HepG2 (cell line): ENCODE measurements at regions not wholly inside any gene's neighbourhood (a gene's known extent, or its start where the extent isn't known, plus 50 kb on each side); places are given as distances from the start of the nearest gene placed in this dataset.

Experiments
- ATAC-seq: fragments of 200-7000 bp; cut with Tn5 transposase; 3 replicates; pipeline ENCODE4 v1.9.1; 2020; ENCODE audit warnings: mild to moderate bottlenecking, moderate library complexity
- BruUV-seq: library from RNA; stranded (reverse); fragments of 400-500 nt; replicated peaks from 2 replicates; lab custom pipeline; 2021; lab: Mats Ljungman, UMichigan
- CTCF ChIA-PET: fragments of 300-600 bp; formaldehyde crosslinking; extraction: SDS; loops from one replicate; lab custom pipeline; 2021; ENCODE audit warnings: low total read pairs, inconsistent platforms, low intra/inter-chr PET ratio; lab: Yijun Ruan, JAX
- POLR2A ChIA-PET: fragments of 350-600 bp; sonication (Branson Sonifier 250); formaldehyde crosslinking; loops from one replicate; lab custom pipeline; 2020; ENCODE audit warnings: antibody characterized with exemption, inconsistent platforms; lab: Yijun Ruan, JAX
- DNase-seq: peaks from one replicate; pipeline ENCODE4 v3.0.0-alpha.2; 2015; ENCODE audit warnings: low spot score
- FAIRE-seq: peaks from 3 replicates; lab custom pipeline; 2011; peaks lifted over from hg19 to GRCh38; lab: Jason Lieb, UNC
- H2AFZ ChIP-seq: one replicate; pipeline ENCODE4 v1.6.1; 2011; ENCODE audit warnings: low read length, inconsistent platforms
- H3K27ac ChIP-seq: fragments of 300-600 bp; 3 replicates; pipeline ENCODE4 v1.8.0; 2011; ENCODE audit warnings: mixed run types, mild to moderate bottlenecking, mixed read lengths, low read length, inconsistent platforms; ENCODE audit not compliant: insufficient read depth; ENCODE audit errors: extremely low read length
- H3K27me3 ChIP-seq, 2 experiments: fragments of 200-600 bp in 1 of 2; 2 replicates in 1 of 2; 3 replicates in 1 of 2; pipeline versions ENCODE4 v1.6.0 to v1.8.0; 2011; ENCODE audit warnings: low read length in 2 of 2, mild to moderate bottlenecking in 2 of 2, moderate library complexity in 2 of 2, inconsistent platforms in 1 of 2; ENCODE audit not compliant: insufficient read depth in 2 of 2, control insufficient read depth in 1 of 2
- H3K36me3 ChIP-seq, 2 experiments: fragments of 200-600 bp in 1 of 2; replicated peaks in 1 of 2; 2 replicates in 1 of 2; 3 replicates in 1 of 2; pipeline versions ENCODE4 v1.5.1 to v1.8.0; 2011; ENCODE audit warnings: low read length in 2 of 2, inconsistent platforms in 1 of 2; ENCODE audit not compliant: insufficient read depth in 2 of 2, control insufficient read depth in 1 of 2
- H3K4me1 ChIP-seq: 2 replicates; pipeline ENCODE4 v1.5.1; 2012; ENCODE audit warnings: low read length, inconsistent platforms; ENCODE audit not compliant: insufficient read depth
- H3K4me2 ChIP-seq: 2 replicates; pipeline ENCODE4 v1.6.0; 2011; ENCODE audit warnings: low read depth, low read length, inconsistent platforms
- H3K4me3 ChIP-seq, 3 experiments: fragments of 200-600 bp in 1 of 3; sonication (generic), shearing (Covaris generic) in 1 of 3; replicated peaks in 1 of 3; 2 replicates each; pipeline ENCODE4 v1.5.1; 2011 to 2016; ENCODE audit warnings: low read length in 3 of 3, inconsistent platforms in 2 of 3, low read depth in 2 of 3, mild to moderate bottlenecking in 2 of 3, control low read depth in 1 of 3, mixed read lengths in 1 of 3; ENCODE audit not compliant: insufficient read depth in 1 of 3
- H3K79me2 ChIP-seq: one replicate; pipeline ENCODE4 v1.6.1; 2011; ENCODE audit warnings: low read length, inconsistent platforms; ENCODE audit not compliant: insufficient read depth
- H3K9ac ChIP-seq: 2 replicates; pipeline ENCODE4 v1.6.0; 2011; ENCODE audit warnings: mild to moderate bottlenecking, low read depth, low read length, inconsistent platforms; ENCODE audit not compliant: insufficient read depth
- H3K9me3 ChIP-seq: 2 replicates; pipeline ENCODE4 v1.5.1; 2012; ENCODE audit warnings: mild to moderate bottlenecking, low read length
- H4K20me1 ChIP-seq: 2 replicates; pipeline ENCODE4 v1.6.0; 2011; ENCODE audit warnings: inconsistent platforms, mild to moderate bottlenecking, low read length, moderate library complexity; ENCODE audit not compliant: insufficient read depth
- GFI1 ChIP-seq: sonication (generic); formaldehyde crosslinking; IDR thresholded peaks from 2 replicates; pipeline ENCODE4 v1.5.0; 2020; ENCODE audit warnings: missing genetic modification reagents, mild to moderate bottlenecking, borderline replicate concordance
- HNRNPK ChIP-seq: fragments of 200-400 bp; formaldehyde crosslinking; IDR thresholded peaks from 2 replicates; pipeline ENCODE4 v1.6.1; 2018; ENCODE audit warnings: low read length, low read depth, moderate library complexity, mild to moderate bottlenecking; ENCODE audit not compliant: poor library complexity, severe bottlenecking
- PCBP2 ChIP-seq: fragments of 200-400 bp; formaldehyde crosslinking; optimal IDR thresholded peaks from 2 replicates; pipeline ENCODE3; 2018; ENCODE audit warnings: low read length, low read depth; ENCODE audit not compliant: poor library complexity, severe bottlenecking
- SMARCE1 ChIP-seq: fragments of 450-650 bp; IDR thresholded peaks from 2 replicates; pipeline ENCODE4 v1.6.1; 2017; ENCODE audit warnings: borderline replicate concordance
- ZNF143 ChIP-seq: sonication (generic); formaldehyde crosslinking; IDR thresholded peaks from 2 replicates; pipeline ENCODE4 v1.4.0; 2020; ENCODE audit warnings: missing genetic modification reagents
- ZNF282 ChIP-seq: fragments of 450-650 bp; IDR thresholded peaks from 2 replicates; pipeline ENCODE4 v1.6.1; 2018; ENCODE audit not compliant: partially characterized antibody
- ZNF766 ChIP-seq: sonication (generic); formaldehyde crosslinking; IDR thresholded peaks from 2 replicates; pipeline ENCODE4 v1.5.0; 2020; ENCODE audit warnings: missing genetic modification reagents, borderline replicate concordance
- WGBS: methylation state at CpG from one replicate; pipeline ENCODE4 v1.1.6; 2017; ENCODE audit warnings: low lambda C conversion rate; 5-methylcytosine and 5-hydroxymethylcytosine counted together
- in situ Hi-C: cut with HindIII; loops from 2 replicates; pipeline ENCODE4 v1.10.0; 2017; ENCODE audit warnings: low pct_unique_long_range_greater_than_20kb; ENCODE audit not compliant: extremely low pct_ligation_motif_present
- intact Hi-C: fragments of 100-400 bp; cut with micrococcal nuclease; formaldehyde crosslinking; loops from one replicate; pipeline ENCODE4 v1.10.0; 2022; ENCODE audit not compliant: unreplicated experiment

DNA sequence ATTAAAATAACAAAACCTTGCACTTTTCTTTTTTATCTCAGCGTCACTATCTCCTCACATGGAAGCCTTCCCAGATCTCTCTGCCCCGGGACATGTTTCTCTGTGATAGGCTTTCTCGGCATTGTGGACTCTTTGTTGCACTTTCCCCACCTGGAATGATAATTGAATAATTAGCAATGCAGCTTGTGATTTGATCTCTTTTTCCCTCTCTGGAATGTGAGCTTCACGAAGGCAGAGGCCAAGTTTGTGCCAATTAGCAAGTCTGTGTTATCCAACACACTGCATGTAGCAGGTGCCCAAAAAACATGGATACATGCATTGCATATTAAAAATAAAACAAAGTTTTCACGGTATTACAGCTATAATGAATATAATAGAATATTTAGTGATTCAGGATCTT lies 431.2 kb downstream of the HAPSTR1 start:
- Histone ChIP-seq H3K4me1 (no peaks in the 10 kb centered on the region), H4K20me1 (no peaks in the 10 kb centered on the region), H2AFZ (no peak overlapping the region), H3K27me3 (0 out of 5 replicates have a peak, but pooled peaks cover 0 to under 1% of the 10 kb centered on the region in 2 experiments), H3K4me2 (no peak overlapping the region), H3K79me2 (no peaks in the 10 kb centered on the region), H3K36me3 (no peaks in the 10 kb centered on the region), H3K9ac (no peak overlapping the region), H3K4me3 (no peak overlapping the region), H3K27ac (no peak overlapping the region), H3K9me3 (no peaks in the 10 kb centered on the region)
- FAIRE-seq (no peak), DNase-seq (no peak), ATAC-seq (no peak)
- no TSS peak for BruUV-seq
- ChIA-PET POLR2A (no interaction called here), CTCF (no interaction called here)
- 7% methylated on average over 5 of the region's 5 CpGs for WGBS
- TF ChIP-seq ZNF143 (CRISPR knock-in tag) (no peak), ZNF282 (no peak), SMARCE1 (no peak), ZNF766 (CRISPR knock-in tag) (no peak)
- in situ Hi-C loops (no loop called here), intact Hi-C loops (no loop called here)

DNA sequence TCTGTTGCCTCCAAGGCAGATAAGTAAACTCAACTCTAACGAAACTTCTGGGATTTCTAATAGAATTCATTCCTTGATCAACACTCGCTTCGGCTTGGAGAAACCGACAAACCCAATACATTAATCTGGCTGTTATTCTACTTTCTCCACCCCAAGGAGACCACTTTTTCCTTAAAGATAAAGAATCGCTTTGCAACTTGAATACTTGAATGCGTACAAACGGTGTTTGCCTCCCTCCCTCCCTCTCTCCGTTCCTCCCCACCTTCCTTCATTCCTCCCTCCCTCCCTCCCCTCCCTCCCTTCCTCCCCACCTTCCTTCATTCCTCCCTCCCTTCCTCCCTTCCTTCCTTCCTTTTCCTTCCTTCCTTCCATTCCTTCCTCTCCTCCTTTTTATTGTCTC lies 432.6 kb downstream of the HAPSTR1 start:
- TF ChIP-seq PCBP2 (peak; percentile 70), GFI1 (CRISPR knock-in tag) (no peak), HNRNPK (peak; percentile 76)
- Histone ChIP-seq H3K36me3 (no peaks in the 10 kb centered on the region), H4K20me1 (no peaks in the 10 kb centered on the region), H3K9ac (no peak overlapping the region), H3K9me3 (no peaks in the 10 kb centered on the region), H3K27me3 (no peaks in the 10 kb centered on the region), H3K4me2 (no peak overlapping the region), H3K4me3 (no peak overlapping the region), H3K79me2 (no peaks in the 10 kb centered on the region), H3K4me1 (no peaks in the 10 kb centered on the region), H2AFZ (no peak overlapping the region), H3K27ac (no peak overlapping the region)
- FAIRE-seq = no peak
- in situ Hi-C loops (no loop called here), intact Hi-C loops (no loop called here)
- no peak for ATAC-seq
- BruUV-seq = no TSS peak
- POLR2A ChIA-PET = no interaction called here
- 32% methylated on average over 8 of the region's 8 CpGs for WGBS
- DNase-seq = no peak
- CTCF ChIA-PET = no interaction called here
